GM12878 (cell line): ENCODE measurements at regions not wholly inside any gene's neighbourhood (a gene's known extent, or its start where the extent isn't known, plus 50 kb on each side); places are given as distances from the start of the nearest gene placed in this dataset.

Experiments used
- ETV6 ChIP-seq, 2 experiments: fragments of 450-650 bp in 1 of 2; IDR thresholded peaks in 1 of 2; conservative IDR thresholded peaks in 1 of 2; 2 replicates each; pipeline ENCODE4 v1.6.1; 2014; ENCODE audit warnings: antibody characterized with exemption in 1 of 2, borderline replicate concordance in 1 of 2, low read depth in 1 of 2, mild to moderate bottlenecking in 1 of 2, moderate library complexity in 1 of 2
- MXI1 ChIP-seq: fragments of 150-350 bp; IDR thresholded peaks from 2 replicates; pipeline ENCODE4 v1.6.1; 2011; ENCODE audit warnings: low read depth, mild to moderate bottlenecking, inconsistent platforms, low read length, improper control_type of control experiment
- MYC ChIP-seq: IDR thresholded peaks from 2 replicates; pipeline ENCODE4 v1.6.1; 2011; ENCODE audit warnings: mild to moderate bottlenecking, low read length, moderate library complexity, inconsistent platforms; ENCODE audit not compliant: insufficient read depth, insufficient replicate concordance, insufficient read length, severe bottlenecking
- POU2F2 ChIP-seq: IDR thresholded peaks from 3 replicates; pipeline ENCODE4 v1.6.1; 2011; ENCODE audit warnings: low read depth, mild to moderate bottlenecking, low read length, borderline replicate concordance
- SP1 ChIP-seq: IDR thresholded peaks from one replicate; pipeline ENCODE4 v1.6.1; 2011; ENCODE audit warnings: low read depth, low read length
- SPI1 ChIP-seq: IDR thresholded peaks from 2 replicates; pipeline ENCODE4 v1.6.1; 2011; ENCODE audit warnings: low read depth, mild to moderate bottlenecking, low read length, moderate library complexity, borderline replicate concordance; ENCODE audit not compliant: insufficient read depth
- ZNF274 ChIP-seq: IDR thresholded peaks from one replicate; pipeline ENCODE4 v1.8.0; 2011; ENCODE audit not compliant: insufficient read length, insufficient read depth
- TF ChIP-seq, protein P1 (sequence below), 3 experiments: IDR thresholded peaks in 2 of 3; conservative IDR thresholded peaks in 1 of 3; 2 replicates each; pipeline ENCODE4 v1.5.1; 2011; ENCODE audit warnings: low read depth in 3 of 3, low read length in 3 of 3, mild to moderate bottlenecking in 3 of 3, control low read depth in 2 of 3, moderate library complexity in 2 of 3, inconsistent platforms in 1 of 3, mixed read lengths in 1 of 3; ENCODE audit not compliant: control insufficient read depth in 2 of 3, insufficient read depth in 1 of 3; ENCODE audit errors: extremely low read depth in 1 of 3
- TF ChIP-seq, protein P2 (sequence below): fragments of 450-650 bp; IDR thresholded peaks from 2 replicates; pipeline ENCODE4 v1.6.1; 2017; ENCODE audit warnings: mild to moderate bottlenecking

DNA sequence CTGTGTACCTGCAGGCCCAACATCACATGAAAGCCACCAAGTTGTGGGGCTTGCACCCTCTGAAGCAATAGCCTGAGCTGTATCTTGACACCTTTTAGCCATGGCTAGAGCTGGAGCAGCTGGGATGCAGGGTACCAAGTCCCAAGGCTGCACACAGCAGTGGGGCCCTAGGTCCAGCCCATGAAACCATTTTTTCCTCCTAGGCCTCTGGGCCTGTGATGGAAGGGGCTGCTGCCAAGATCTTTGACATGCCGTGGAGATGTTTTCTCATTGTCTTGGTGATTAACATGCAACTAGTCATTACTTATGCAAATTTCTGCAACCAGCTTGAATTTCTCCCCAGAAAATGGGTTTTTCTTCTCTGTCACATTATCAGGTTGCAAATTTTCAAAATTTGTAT, 387.2 kb upstream of the RIOK2 start:
- TF ChIP-seq, protein P1, sequence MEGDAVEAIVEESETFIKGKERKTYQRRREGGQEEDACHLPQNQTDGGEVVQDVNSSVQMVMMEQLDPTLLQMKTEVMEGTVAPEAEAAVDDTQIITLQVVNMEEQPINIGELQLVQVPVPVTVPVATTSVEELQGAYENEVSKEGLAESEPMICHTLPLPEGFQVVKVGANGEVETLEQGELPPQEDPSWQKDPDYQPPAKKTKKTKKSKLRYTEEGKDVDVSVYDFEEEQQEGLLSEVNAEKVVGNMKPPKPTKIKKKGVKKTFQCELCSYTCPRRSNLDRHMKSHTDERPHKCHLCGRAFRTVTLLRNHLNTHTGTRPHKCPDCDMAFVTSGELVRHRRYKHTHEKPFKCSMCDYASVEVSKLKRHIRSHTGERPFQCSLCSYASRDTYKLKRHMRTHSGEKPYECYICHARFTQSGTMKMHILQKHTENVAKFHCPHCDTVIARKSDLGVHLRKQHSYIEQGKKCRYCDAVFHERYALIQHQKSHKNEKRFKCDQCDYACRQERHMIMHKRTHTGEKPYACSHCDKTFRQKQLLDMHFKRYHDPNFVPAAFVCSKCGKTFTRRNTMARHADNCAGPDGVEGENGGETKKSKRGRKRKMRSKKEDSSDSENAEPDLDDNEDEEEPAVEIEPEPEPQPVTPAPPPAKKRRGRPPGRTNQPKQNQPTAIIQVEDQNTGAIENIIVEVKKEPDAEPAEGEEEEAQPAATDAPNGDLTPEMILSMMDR (IDR thresholded peaks at IDR 0.05 in 2 of 3, conservative IDR thresholded peaks at IDR 0.05 in 1 of 3; ENCODE audit: control insufficient read depth in 2 of 3, extremely low read depth in 1 of 3, insufficient read depth in 1 of 3, low read depth in 3 of 3, low read length in 3 of 3), result no peak
- no peak for TF ChIP-seq SPI1
- TF ChIP-seq MXI1, result no peak
- TF ChIP-seq, protein P2, sequence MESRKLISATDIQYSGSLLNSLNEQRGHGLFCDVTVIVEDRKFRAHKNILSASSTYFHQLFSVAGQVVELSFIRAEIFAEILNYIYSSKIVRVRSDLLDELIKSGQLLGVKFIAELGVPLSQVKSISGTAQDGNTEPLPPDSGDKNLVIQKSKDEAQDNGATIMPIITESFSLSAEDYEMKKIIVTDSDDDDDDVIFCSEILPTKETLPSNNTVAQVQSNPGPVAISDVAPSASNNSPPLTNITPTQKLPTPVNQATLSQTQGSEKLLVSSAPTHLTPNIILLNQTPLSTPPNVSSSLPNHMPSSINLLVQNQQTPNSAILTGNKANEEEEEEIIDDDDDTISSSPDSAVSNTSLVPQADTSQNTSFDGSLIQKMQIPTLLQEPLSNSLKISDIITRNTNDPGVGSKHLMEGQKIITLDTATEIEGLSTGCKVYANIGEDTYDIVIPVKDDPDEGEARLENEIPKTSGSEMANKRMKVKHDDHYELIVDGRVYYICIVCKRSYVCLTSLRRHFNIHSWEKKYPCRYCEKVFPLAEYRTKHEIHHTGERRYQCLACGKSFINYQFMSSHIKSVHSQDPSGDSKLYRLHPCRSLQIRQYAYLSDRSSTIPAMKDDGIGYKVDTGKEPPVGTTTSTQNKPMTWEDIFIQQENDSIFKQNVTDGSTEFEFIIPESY, result no peak
- TF ChIP-seq SP1, result no peak
- TF ChIP-seq ETV6 (conservative IDR thresholded peaks at IDR 0.05 in 1 of 2, IDR thresholded peaks at IDR 0.05 in 1 of 2; ENCODE audit: borderline replicate concordance in 1 of 2, low read depth in 1 of 2), result no peak
- TF ChIP-seq POU2F2, result no peak
- no peak for TF ChIP-seq MYC
- no peak for TF ChIP-seq ZNF274
